Panc1 (cell line): ENCODE measurements at regions not wholly inside any gene's neighbourhood (a gene's known extent, or its start where the extent isn't known, plus 50 kb on each side); places are given as distances from the start of the nearest gene placed in this dataset.

Experiments
- ATAC-seq: fragments of 200-7000 bp; cut with Tn5 transposase; 2 replicates; pipeline ENCODE4 v1.9.1; 2020; ENCODE audit warnings: mild to moderate bottlenecking, moderate library complexity
- BruUV-seq: library from RNA; stranded (reverse); fragments of 400-500 nt; replicated peaks from 2 replicates; lab custom pipeline; 2021; lab: Mats Ljungman, UMichigan
- CTCF ChIA-PET: fragments of 300-600 bp; sonication (Branson Sonifier 250); formaldehyde crosslinking; loops from one replicate; lab custom pipeline; 2022; ENCODE audit warnings: antibody characterized with exemption; lab: Charles Lee
- POLR2A ChIA-PET: fragments of 300-600 bp; sonication (Branson Sonifier 250); formaldehyde crosslinking; loops from one replicate; lab custom pipeline; 2022; ENCODE audit warnings: antibody characterized with exemption; lab: Charles Lee
- DNase-seq: peaks from one replicate; pipeline ENCODE4 v3.0.0-alpha.2; 2010; ENCODE audit warnings: low read depth, low spot score
- H3K27ac ChIP-seq: 2 replicates; pipeline ENCODE4 v1.5.1; 2011; ENCODE audit warnings: mild to moderate bottlenecking, low read length, inconsistent platforms
- H3K27me3 ChIP-seq: fragments of 200-500 bp; sonication (Bioruptor generic); 2 replicates; pipeline ENCODE4 v1.6.0; 2014; ENCODE audit warnings: low read length, inconsistent platforms; ENCODE audit not compliant: control insufficient read depth, insufficient read depth
- H3K36me3 ChIP-seq: fragments of 200-500 bp; sonication (Bioruptor generic); 2 replicates; pipeline ENCODE4 v1.5.1; 2014; ENCODE audit warnings: inconsistent platforms, mild to moderate bottlenecking, low read length, moderate library complexity; ENCODE audit not compliant: control insufficient read depth, insufficient read depth
- H3K4me1 ChIP-seq: 2 replicates; pipeline ENCODE4 v1.5.1; 2011; ENCODE audit warnings: inconsistent platforms, mild to moderate bottlenecking, low read length, moderate library complexity; ENCODE audit not compliant: control insufficient read depth, insufficient read depth
- H3K4me3 ChIP-seq, 2 experiments: 2 replicates each; pipeline ENCODE4 v1.5.1; 2011 to 2012; ENCODE audit warnings: low read depth in 2 of 2, low read length in 2 of 2, mild to moderate bottlenecking in 2 of 2, inconsistent platforms in 1 of 2, moderate library complexity in 1 of 2
- H3K9me3 ChIP-seq: fragments of 200-500 bp; sonication (Bioruptor generic); 2 replicates; pipeline ENCODE4 v1.5.1; 2014; ENCODE audit warnings: low read depth, mild to moderate bottlenecking, inconsistent platforms, low read length, moderate library complexity; ENCODE audit not compliant: control insufficient read depth, insufficient read depth
- CTCF ChIP-seq: fragments of 450-650 bp; IDR thresholded peaks from 2 replicates; pipeline ENCODE4 v1.5.1; 2017; ENCODE audit warnings: mild to moderate bottlenecking
- POLR2AphosphoS5 ChIP-seq: IDR thresholded peaks from 2 replicates; pipeline ENCODE4 v1.6.1; 2012; ENCODE audit warnings: mild to moderate bottlenecking, low read depth, low read length, moderate library complexity
- REST ChIP-seq, 2 experiments: IDR thresholded peaks; 2 replicates each; pipeline ENCODE4 v1.6.1; 2011 to 2012; ENCODE audit warnings: low read depth in 2 of 2, control low read depth in 1 of 2, low read length in 1 of 2, mild to moderate bottlenecking in 1 of 2, moderate library complexity in 1 of 2; ENCODE audit not compliant: insufficient read depth in 1 of 2
- SIN3A ChIP-seq: IDR thresholded peaks from 2 replicates; pipeline ENCODE4 v1.6.1; 2012; ENCODE audit warnings: low read depth, mild to moderate bottlenecking, low read length, moderate library complexity, borderline replicate concordance; ENCODE audit not compliant: insufficient read depth
- TCF7L2 ChIP-seq: IDR thresholded peaks from 2 replicates; pipeline ENCODE4 v1.6.1; 2011; ENCODE audit warnings: mild to moderate bottlenecking, low read depth, low read length, inconsistent platforms
- in situ Hi-C: cut with HindIII; loops from 2 replicates; pipeline ENCODE4 v1.10.0; 2016; ENCODE audit warnings: low sequenced_read_pairs, low pct_unique_long_range_greater_than_20kb
- intact Hi-C: fragments of 100-400 bp; cut with micrococcal nuclease; formaldehyde crosslinking; loops from one replicate; pipeline ENCODE4 v1.10.0; 2022; ENCODE audit not compliant: unreplicated experiment

GRCh38 chr3:135637013-135637412 is 328.5 kb upstream of the PPP2R3A start:
- Histone ChIP-seq H3K4me1 (no peaks in the 10 kb centered on the region), H3K36me3 (no peaks in the 10 kb centered on the region), H3K27ac (no peak overlapping the region), H3K27me3 (0 out of 2 replicates have a peak, but pooled peaks cover 2% of the 10 kb centered on the region), H3K9me3 (no peaks in the 10 kb centered on the region), H3K4me3 (no peak overlapping the region)
- DNase-seq, result no peak
- ChIA-PET POLR2A (no interaction called here), CTCF (no interaction called here)
- BruUV-seq, result no TSS peak
- no peak for TF ChIP-seq POLR2AphosphoS5
- no peak for TF ChIP-seq TCF7L2
- TF ChIP-seq CTCF, result no peak
- TF ChIP-seq REST (IDR thresholded peaks at IDR 0.05; ENCODE audit: insufficient read depth in 1 of 2, low read depth in 2 of 2, low read length in 1 of 2), result no peak
- TF ChIP-seq SIN3A, result no peak
- intact Hi-C loops, result no loop called here
- in situ Hi-C loops, result no loop called here
- no peak for ATAC-seq

GRCh38 chr3:135641761-135642160 is 323.8 kb upstream of the PPP2R3A start:
- Histone ChIP-seq H3K4me1 (no peaks in the 10 kb centered on the region), H3K9me3 (no peaks in the 10 kb centered on the region), H3K36me3 (no peaks in the 10 kb centered on the region), H3K4me3 (no peak overlapping the region), H3K27me3 (no peaks in the 10 kb centered on the region), H3K27ac (no peak overlapping the region)
- no peak for TF ChIP-seq REST (IDR thresholded peaks at IDR 0.05; ENCODE audit: insufficient read depth in 1 of 2, low read depth in 2 of 2, low read length in 1 of 2)
- intact Hi-C loops (no loop called here), in situ Hi-C loops (no loop called here)
- POLR2A ChIA-PET, result no interaction called here
- BruUV-seq, result no TSS peak
- CTCF ChIA-PET, result no interaction called here
- ATAC-seq, result no peak
- no peak for DNase-seq
